ENCODE measurements at regions not wholly inside any gene's neighbourhood (a gene's known extent, or its start where the extent isn't known, plus 50 kb on each side); places are given as distances from the start of the nearest gene placed in this dataset.

- Histone ChIP-seq H3K79me2 (ENCODE audit: control insufficient read depth, low read length) (no peaks in the 10 kb centered on the region), H3K9me2 (replicated peaks; ENCODE audit: control insufficient read depth, low read length) (no peaks in the 10 kb centered on the region), H3K36me3 (ENCODE audit: control insufficient read depth, low read length) (no peaks in the 10 kb centered on the region), H3K4me1 (ENCODE audit: control insufficient read depth, low read length) (peaks cover 14% of the 10 kb centered on the region), H3K4me2 (ENCODE audit: low read length) (no peak overlapping the region), H3F3A (ENCODE audit: control insufficient read depth, insufficient read depth) (peaks cover 9% of the 10 kb centered on the region), H3K9me3 (ENCODE audit: control insufficient read depth, insufficient read depth, low read length) (no peaks in the 10 kb centered on the region), H3K4me3 (ENCODE audit: low read length) (no peak overlapping the region), H3K27me3 (ENCODE audit: control insufficient read depth, low read length) (peaks cover 25% of the 10 kb centered on the region), H4K20me1 (ENCODE audit: control insufficient read depth, insufficient read depth, low read depth, low read length) (no peaks in the 10 kb centered on the region), H3K27ac (ENCODE audit: low read depth, low read length) (no peak overlapping the region)
- no peak for TF ChIP-seq EZH2phosphoT487 (IDR thresholded peaks at IDR 0.05; ENCODE audit: borderline replicate concordance, low read length)
- TF ChIP-seq CTCF (IDR thresholded peaks at IDR 0.05; ENCODE audit: low read depth, low read length, poor library complexity, severe bottlenecking) = no peak
Measured at GRCh38 chr1:54483875-54484437, 64.1 kb upstream of the ACOT11 start.

- Histone ChIP-seq H3K79me2 (ENCODE audit: control insufficient read depth, low read length) (no peaks in the 10 kb centered on the region), H3K4me1 (ENCODE audit: control insufficient read depth, low read length) (peaks cover 13% of the 10 kb centered on the region), H3F3A (ENCODE audit: control insufficient read depth, insufficient read depth) (no peaks in the 10 kb centered on the region), H3K27ac (ENCODE audit: low read depth, low read length) (no peak overlapping the region), H3K36me3 (ENCODE audit: control insufficient read depth, low read length) (no peaks in the 10 kb centered on the region), H3K9me3 (ENCODE audit: control insufficient read depth, insufficient read depth, low read length) (no peaks in the 10 kb centered on the region), H3K4me3 (ENCODE audit: low read length) (no peak overlapping the region), H3K9me2 (replicated peaks; ENCODE audit: control insufficient read depth, low read length) (no peaks in the 10 kb centered on the region), H3K4me2 (ENCODE audit: low read length) (no peak overlapping the region), H3K27me3 (ENCODE audit: control insufficient read depth, low read length) (peaks cover 15% of the 10 kb centered on the region), H4K20me1 (ENCODE audit: control insufficient read depth, insufficient read depth, low read depth, low read length) (no peaks in the 10 kb centered on the region)
- TF ChIP-seq CTCF (IDR thresholded peaks at IDR 0.05; ENCODE audit: low read depth, low read length, poor library complexity, severe bottlenecking) = no peak
- no peak for TF ChIP-seq EZH2phosphoT487 (IDR thresholded peaks at IDR 0.05; ENCODE audit: borderline replicate concordance, low read length)
Measured at GRCh38 chr1:54481201-54481884, 66.7 kb upstream of the ACOT11 start.

- Histone ChIP-seq H3K79me2 (ENCODE audit: control insufficient read depth, low read length) (no peaks in the 10 kb centered on the region), H3F3A (ENCODE audit: control insufficient read depth, insufficient read depth) (no peaks in the 10 kb centered on the region), H3K27me3 (ENCODE audit: control insufficient read depth, low read length) (peaks cover 17% of the 10 kb centered on the region), H3K27ac (ENCODE audit: low read depth, low read length) (no peak overlapping the region), H3K36me3 (ENCODE audit: control insufficient read depth, low read length) (no peaks in the 10 kb centered on the region), H3K9me3 (ENCODE audit: control insufficient read depth, insufficient read depth, low read length) (no peaks in the 10 kb centered on the region), H3K4me2 (ENCODE audit: low read length) (no peak overlapping the region), H3K4me1 (ENCODE audit: control insufficient read depth, low read length) (peaks cover 21% of the 10 kb centered on the region), H3K4me3 (ENCODE audit: low read length) (no peak overlapping the region), H4K20me1 (ENCODE audit: control insufficient read depth, insufficient read depth, low read depth, low read length) (no peaks in the 10 kb centered on the region), H3K9me2 (replicated peaks; ENCODE audit: control insufficient read depth, low read length) (no peaks in the 10 kb centered on the region)
- no peak for TF ChIP-seq EZH2phosphoT487 (IDR thresholded peaks at IDR 0.05; ENCODE audit: borderline replicate concordance, low read length)
- no peak for TF ChIP-seq CTCF (IDR thresholded peaks at IDR 0.05; ENCODE audit: low read depth, low read length, poor library complexity, severe bottlenecking)
Measured at GRCh38 chr1:54480525-54480848, 67.5 kb upstream of the ACOT11 start.

All from DOHH2 (cell line).